HFF-Myc (cell line): ENCODE measurements at regions not wholly inside any gene's neighbourhood (a gene's known extent, or its start where the extent isn't known, plus 50 kb on each side); places are given as distances from the start of the nearest gene placed in this dataset.

Experiments
- DNase-seq: peaks from one replicate; pipeline ENCODE4 v3.0.0-alpha.2; 2011; ENCODE audit warnings: low read depth; ENCODE audit errors: extremely low read depth
- H3K4me3 ChIP-seq: replicated peaks from 2 replicates; pipeline ENCODE4 v1.5.1; 2011; ENCODE audit warnings: low read depth, mild to moderate bottlenecking, control low read depth, low read length
- CTCF ChIP-seq: IDR thresholded peaks from 2 replicates; pipeline ENCODE4 v1.5.1; 2012; ENCODE audit warnings: mild to moderate bottlenecking, low read depth, low read length, control low read depth; ENCODE audit errors: missing control alignments

GRCh38 chr20:21004386-21005076 lies 101.6 kb downstream of the LINC00237 start:
- no peak for TF ChIP-seq CTCF
- H3K4me3 ChIP-seq = no peak overlapping the region
- DNase-seq = no peak

GRCh38 chr20:21003902-21004301 lies 102.3 kb downstream of the LINC00237 start:
- DNase-seq = no peak
- TF ChIP-seq CTCF = no peak
- no peak overlapping the region for H3K4me3 ChIP-seq

GRCh38 chr20:21002486-21002885 lies 103.7 kb downstream of the LINC00237 start:
- no peak for DNase-seq
- no peak for TF ChIP-seq CTCF
- H3K4me3 ChIP-seq = no peak overlapping the region

- no peak for DNase-seq
- TF ChIP-seq CTCF = no peak
- H3K4me3 ChIP-seq = no peak overlapping the region
These were observed 112.8 kb downstream of the LINC00237 start for GRCh38 chr20:20993372-20993771.

GRCh38 chr20:20992686-20993360 lies 113.3 kb downstream of the LINC00237 start:
- DNase-seq = no peak
- no peak for TF ChIP-seq CTCF

GRCh38 chr20:20992277-20992676 lies 113.9 kb downstream of the LINC00237 start:
- DNase-seq = no peak

More at GRCh38 chr20:20992686-20993360, 113.3 kb downstream of the LINC00237 start:
- H3K4me3 ChIP-seq = no peak overlapping the region

More at GRCh38 chr20:20992277-20992676, 113.9 kb downstream of the LINC00237 start:
- TF ChIP-seq CTCF = no peak
- no peak overlapping the region for H3K4me3 ChIP-seq
